GM21529 (cell line): ENCODE measurements at regions not wholly inside any gene's neighbourhood (a gene's known extent, or its start where the extent isn't known, plus 50 kb on each side); places are given as distances from the start of the nearest gene placed in this dataset.
"Not testable (repeated sequence)": the region's sequence is repeated elsewhere in the genome, so short reads cannot be mapped to it uniquely, and the experiment has no call there.

Experiments used
- ATAC-seq: cut with Tn5 transposase; IDR thresholded peaks from one replicate; pipeline ENCODE4 v1.9.1; 2021; ENCODE audit not compliant: unreplicated experiment

GRCh38 chr3:107189158-107189791, 188.0 kb upstream of the CCDC54 start:
- ATAC-seq: no peak

- ATAC-seq: no peak
Measured at GRCh38 chr3:107193116-107193515, 184.1 kb upstream of the CCDC54 start.

GRCh38 chr3:107198581-107199181, 178.6 kb upstream of the CCDC54 start:
- ATAC-seq: no peak

- no peak for ATAC-seq
Measured at GRCh38 chr3:107201146-107201545, 176.1 kb upstream of the CCDC54 start.

GRCh38 chr3:107202885-107203284, 174.4 kb upstream of the CCDC54 start:
- ATAC-seq: not testable (repeated sequence)

- no peak for ATAC-seq
Measured at GRCh38 chr3:107204121-107204520, 173.1 kb upstream of the CCDC54 start.

- no peak for ATAC-seq
Measured at GRCh38 chr3:107205358-107205757, 171.9 kb upstream of the CCDC54 start.

GRCh38 chr3:107206141-107206540, 171.1 kb upstream of the CCDC54 start:
- no peak for ATAC-seq

- ATAC-seq: no peak
Measured at GRCh38 chr3:107206945-107207344, 170.3 kb upstream of the CCDC54 start.

GRCh38 chr3:107208100-107208499, 169.1 kb upstream of the CCDC54 start:
- no peak for ATAC-seq

GRCh38 chr3:107208796-107209195, 168.4 kb upstream of the CCDC54 start:
- ATAC-seq: no peak

GRCh38 chr3:107209302-107209990, 167.8 kb upstream of the CCDC54 start:
- ATAC-seq: no peak

- no peak for ATAC-seq
Measured at GRCh38 chr3:107211608-107212007, 165.6 kb upstream of the CCDC54 start.

GRCh38 chr3:107212618-107213017, 164.6 kb upstream of the CCDC54 start:
- no peak for ATAC-seq

GRCh38 chr3:107213044-107213669, 164.1 kb upstream of the CCDC54 start:
- ATAC-seq: no peak

GRCh38 chr3:107216229-107216628, 161.0 kb upstream of the CCDC54 start:
- ATAC-seq: no peak

- ATAC-seq: no peak
Measured at GRCh38 chr3:107216711-107217110, 160.5 kb upstream of the CCDC54 start.

GRCh38 chr3:107217172-107217571, 160.1 kb upstream of the CCDC54 start:
- no peak for ATAC-seq

GRCh38 chr3:107218864-107219269, 158.4 kb upstream of the CCDC54 start:
- no peak for ATAC-seq

GRCh38 chr3:107220538-107220937, 156.7 kb upstream of the CCDC54 start:
- no peak for ATAC-seq

GRCh38 chr3:107221856-107222255, 155.4 kb upstream of the CCDC54 start:
- no peak for ATAC-seq

GRCh38 chr3:107222907-107223306, 154.3 kb upstream of the CCDC54 start:
- no peak for ATAC-seq
